Suprapubic skin (tissue), 4 donors: ENCODE measurements at regions not wholly inside any gene's neighbourhood (a gene's known extent, or its start where the extent isn't known, plus 50 kb on each side); places are given as distances from the start of the nearest gene placed in this dataset.

Experiments used
- DNase-seq, 2 donors: peaks; one replicate each; pipeline ENCODE4 v3.0.0-alpha.2; 2019; ENCODE audit warnings: low spot score in 2 of 2
- H3K27ac ChIP-seq: fragments of 200-600 bp; sonication (generic); one replicate; pipeline ENCODE4 v1.5.1; 2019
- H3K27me3 ChIP-seq: fragments of 200-600 bp; sonication (generic); one replicate; pipeline ENCODE4 v1.5.1; 2019
- H3K36me3 ChIP-seq: fragments of 200-600 bp; sonication (generic); one replicate; pipeline ENCODE4 v1.5.1; 2019
- H3K4me1 ChIP-seq: fragments of 200-600 bp; sonication (generic); one replicate; pipeline ENCODE4 v1.5.1; 2019
- H3K4me3 ChIP-seq: fragments of 200-600 bp; sonication (generic); one replicate; pipeline ENCODE4 v1.5.1; 2019; ENCODE audit warnings: mild to moderate bottlenecking
- H3K9me3 ChIP-seq: fragments of 200-600 bp; sonication (generic); one replicate; pipeline ENCODE4 v1.5.1; 2019
- CTCF ChIP-seq, 2 donors: fragments of 200-600 bp in 1 of 2; fragments of 450-650 bp in 1 of 2; sonication (generic) in 1 of 2; IDR thresholded peaks; one replicate each; pipeline ENCODE4 v1.5.1; 2016 to 2019; ENCODE audit warnings: antibody characterized with exemption in 2 of 2, mild to moderate bottlenecking in 1 of 2, moderate library complexity in 1 of 2
- EP300 ChIP-seq: sonication (generic); formaldehyde crosslinking; IDR thresholded peaks from one replicate; pipeline ENCODE4 v1.6.1; 2017; ENCODE audit warnings: antibody characterized with exemption
- POLR2A ChIP-seq, 2 donors: fragments of 450-650 bp; IDR thresholded peaks; one replicate each; pipeline ENCODE4 v1.6.1; 2017; ENCODE audit warnings: antibody characterized with exemption in 2 of 2, mild to moderate bottlenecking in 2 of 2, moderate library complexity in 2 of 2
- POLR2AphosphoS5 ChIP-seq, 3 donors: sonication (generic); formaldehyde crosslinking; IDR thresholded peaks; one replicate each; pipeline ENCODE4 v1.6.1; 2017; ENCODE audit warnings: antibody characterized with exemption in 3 of 3
- WGBS: methylation state at CpG from one replicate; pipeline ENCODE4 v1.1.5; 2018; 5-methylcytosine and 5-hydroxymethylcytosine counted together

DNA sequence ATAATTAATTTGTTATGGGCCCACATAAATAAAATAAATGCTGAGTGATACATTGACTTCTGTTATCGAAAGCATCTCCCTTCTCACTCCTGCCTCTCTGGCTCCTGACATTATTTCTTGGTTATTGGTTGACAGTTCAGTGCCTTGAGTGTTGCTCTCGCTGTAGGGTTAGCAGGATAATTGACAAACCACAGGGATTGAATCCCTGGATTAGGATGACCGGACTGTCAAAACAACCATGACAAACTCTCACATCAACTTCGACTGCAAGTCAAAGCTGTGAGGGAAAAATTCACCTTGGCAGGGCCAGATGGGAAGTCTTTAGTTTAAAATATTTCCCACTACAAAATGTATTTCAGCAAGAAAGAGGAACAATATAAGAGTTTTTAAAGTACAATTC lies 245.4 kb upstream of the TFAP2D start:
- TF ChIP-seq CTCF (IDR thresholded peaks at IDR 0.05), result no peak
- no peaks in the 10 kb centered on the region for H3K36me3 ChIP-seq
- no peaks in the 10 kb centered on the region for H3K9me3 ChIP-seq
- 62% methylated on average over 4 of the region's 4 CpGs for WGBS
- no peak for DNase-seq
- H3K4me1 ChIP-seq, result no peaks in the 10 kb centered on the region
- no peaks in the 10 kb centered on the region for H3K27me3 ChIP-seq
- no peak overlapping the region for H3K4me3 ChIP-seq
- no peak overlapping the region for H3K27ac ChIP-seq

DNA sequence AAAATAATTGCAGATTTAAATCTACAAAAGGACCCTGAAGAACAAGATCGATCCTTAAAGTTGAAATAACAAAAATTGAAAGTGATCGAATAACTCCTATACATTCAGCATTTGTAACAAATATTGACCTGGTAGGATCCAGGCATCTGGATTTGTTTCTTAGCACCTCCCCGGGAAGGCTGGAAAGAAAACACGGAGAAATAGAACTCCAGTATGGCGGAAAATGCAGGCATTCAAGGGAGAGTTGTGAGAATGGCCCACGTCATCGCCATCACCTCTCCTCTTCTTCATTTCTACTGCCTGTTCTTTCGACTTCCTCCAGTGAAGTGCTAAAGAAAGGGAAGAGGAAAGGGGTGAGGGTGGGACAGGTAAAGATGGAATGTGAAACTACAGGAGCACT lies 242.3 kb upstream of the TFAP2D start:
- H3K36me3 ChIP-seq, result no peaks in the 10 kb centered on the region
- no peaks in the 10 kb centered on the region for H3K9me3 ChIP-seq
- H3K4me3 ChIP-seq, result no peak overlapping the region
- no peak for DNase-seq
- TF ChIP-seq CTCF (IDR thresholded peaks at IDR 0.05), result no peak
- TF ChIP-seq EP300, result no peak
- TF ChIP-seq POLR2AphosphoS5 (IDR thresholded peaks at IDR 0.05), result no peak
- no peak for TF ChIP-seq POLR2A (IDR thresholded peaks at IDR 0.05)
- H3K27me3 ChIP-seq, result no peaks in the 10 kb centered on the region
- WGBS, result 91% methylated on average over 8 of the region's 8 CpGs
- H3K27ac ChIP-seq, result no peak overlapping the region
- H3K4me1 ChIP-seq, result no peaks in the 10 kb centered on the region

DNA sequence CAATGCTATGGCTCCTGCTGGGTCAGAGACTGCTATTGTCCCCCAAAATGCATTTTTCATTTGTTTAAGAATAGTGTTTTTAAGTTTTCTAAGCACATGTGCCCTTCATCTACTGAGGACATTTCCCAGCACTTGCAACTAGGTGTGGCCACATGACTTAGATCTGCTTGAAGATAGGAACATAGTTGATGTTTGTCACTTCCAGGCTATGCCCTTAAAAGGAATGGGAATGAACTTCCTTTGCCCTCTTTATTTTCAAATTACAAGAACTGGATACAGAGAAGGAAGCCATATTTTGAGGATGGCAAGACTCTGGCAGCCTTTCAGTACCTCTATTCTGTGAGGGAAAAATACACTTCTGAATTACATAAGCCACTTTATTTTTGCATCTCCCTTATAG lies 203.0 kb upstream of the TFAP2D start:
- no peak overlapping the region for H3K4me3 ChIP-seq
- H3K27me3 ChIP-seq, result no peaks in the 10 kb centered on the region
- TF ChIP-seq POLR2A (IDR thresholded peaks at IDR 0.05), result no peak
- TF ChIP-seq CTCF (IDR thresholded peaks at IDR 0.05), result no peak
- no peak for TF ChIP-seq EP300
- TF ChIP-seq POLR2AphosphoS5 (IDR thresholded peaks at IDR 0.05), result no peak

GRCh38 chr6:50520326-50521266 lies 192.7 kb upstream of the TFAP2D start:
- no peaks in the 10 kb centered on the region for H3K4me1 ChIP-seq
- no peak for DNase-seq
- H3K9me3 ChIP-seq, result no peaks in the 10 kb centered on the region
- TF ChIP-seq POLR2A (IDR thresholded peaks at IDR 0.05) (no peak), CTCF (IDR thresholded peaks at IDR 0.05) (no peak), EP300 (no peak), POLR2AphosphoS5 (IDR thresholded peaks at IDR 0.05) (no peak)
- H3K27me3 ChIP-seq, result no peaks in the 10 kb centered on the region
- no peaks in the 10 kb centered on the region for H3K36me3 ChIP-seq
- H3K4me3 ChIP-seq, result no peak overlapping the region
- WGBS, result 22% methylated on average over 3 of the region's 3 CpGs
- H3K27ac ChIP-seq, result no peak overlapping the region

More for the DNA sequence above, 203.0 kb upstream of the TFAP2D start:
- Histone ChIP-seq H3K36me3 (no peaks in the 10 kb centered on the region), H3K4me1 (no peaks in the 10 kb centered on the region), H3K27ac (no peak overlapping the region), H3K9me3 (no peaks in the 10 kb centered on the region)
- no peak for DNase-seq

GRCh38 chr6:50524341-50524740 lies 189.0 kb upstream of the TFAP2D start:
- Histone ChIP-seq H3K4me1 (no peaks in the 10 kb centered on the region), H3K9me3 (no peaks in the 10 kb centered on the region), H3K27ac (no peak overlapping the region), H3K27me3 (no peaks in the 10 kb centered on the region), H3K4me3 (no peak overlapping the region), H3K36me3 (no peaks in the 10 kb centered on the region)
- no peak for DNase-seq
- TF ChIP-seq POLR2AphosphoS5 (IDR thresholded peaks at IDR 0.05) (no peak), EP300 (no peak), POLR2A (IDR thresholded peaks at IDR 0.05) (no peak), CTCF (IDR thresholded peaks at IDR 0.05) (no peak)
